Right cardiac atrium (tissue), 5 donors: ENCODE measurements at regions not wholly inside any gene's neighbourhood (a gene's known extent, or its start where the extent isn't known, plus 50 kb on each side); places are given as distances from the start of the nearest gene placed in this dataset.

ENCODE experiments used
- ATAC-seq, 2 donors: fragments of 200-7000 bp; cut with Tn5 transposase; one replicate each; pipeline versions ENCODE4 v1.8.0 to v1.9.1; 2020; ENCODE audit warnings: moderate library complexity in 2 of 2, mild to moderate bottlenecking in 1 of 2
- DNase-seq, 3 donors: peaks; one replicate each; pipeline ENCODE4 v3.0.0-alpha.2; 2020
- H3K27ac ChIP-seq: one replicate; pipeline ENCODE4 v1.5.1; 2013; ENCODE audit warnings: mild to moderate bottlenecking, low read length, control low read depth, moderate library complexity
- H3K27me3 ChIP-seq: one replicate; pipeline ENCODE4 v1.6.1; 2013; ENCODE audit not compliant: control insufficient read depth, insufficient read depth
- H3K4me1 ChIP-seq: one replicate; pipeline ENCODE4 v1.6.1; 2013; ENCODE audit warnings: low read length; ENCODE audit not compliant: control insufficient read depth, insufficient read depth
- H3K4me3 ChIP-seq: one replicate; pipeline ENCODE4 v1.5.1; 2013; ENCODE audit warnings: low read length, control low read depth
- H3K9me3 ChIP-seq: one replicate; pipeline ENCODE4 v1.6.1; 2013; ENCODE audit warnings: low read length; ENCODE audit not compliant: control insufficient read depth
- WGBS: extraction: QIAGEN DNeasy Blood & Tissue Kit; methylation state at CpG from one replicate; pipeline ENCODE4 v1.1.7; 2013; 5-methylcytosine and 5-hydroxymethylcytosine counted together
- intact Hi-C, 4 donors: fragments of 100-400 bp; cut with DNase I; formaldehyde crosslinking; loops; one replicate each; pipeline versions ENCODE4 v1.11.0 to v1.14.0; 2022 to 2023
- donor health status: healthy with polysubstance abuse.
- donor health status: DM: no; HTN: yes; CAD: no.
- donor health status: DM: no; HTN: no; CAD: no.
- donor health status: DM: no; HTN: yes; CAD: no; lungs with severe emphysema.
- donor health status: DM: yes; HTN: yes; CAD: no.

- H3K9me3 ChIP-seq: no peaks in the 10 kb centered on the region
- 93% methylated on average over 3 of the region's 3 CpGs for WGBS
- intact Hi-C loops: loop anchor here in 2 of 4 donors (5.0 kb wide), 3 partner anchors 44 to 434 kb away; no protein-coding TSS in a partner anchor
- no peaks in the 10 kb centered on the region for H3K27me3 ChIP-seq
- H3K4me1 ChIP-seq: peaks cover 2% of the 10 kb centered on the region
- ATAC-seq (no peak), DNase-seq (no peak)
- no peak overlapping the region for H3K27ac ChIP-seq
- no peak overlapping the region for H3K4me3 ChIP-seq
These were observed 119.2 kb downstream of the S1PR1 start for GRCh38 chr1:101356013-101356412.

GRCh38 chr1:101356604-101357443 is 120.0 kb downstream of the S1PR1 start:
- H3K27me3 ChIP-seq: no peaks in the 10 kb centered on the region
- intact Hi-C loops: loop anchor here in 2 of 4 donors (5.0 kb wide), 3 partner anchors 45 to 435 kb away; no protein-coding TSS in a partner anchor
- no peak for ATAC-seq
- WGBS: 67% methylated on average over 5 of the region's 5 CpGs
- peaks cover 2% of the 10 kb centered on the region for H3K4me1 ChIP-seq
- no peak overlapping the region for H3K4me3 ChIP-seq
- DNase-seq: no peak
- H3K27ac ChIP-seq: no peak overlapping the region
- no peaks in the 10 kb centered on the region for H3K9me3 ChIP-seq

- H3K27me3 ChIP-seq: no peaks in the 10 kb centered on the region
- H3K4me1 ChIP-seq: peaks cover 2% of the 10 kb centered on the region
- no peaks in the 10 kb centered on the region for H3K9me3 ChIP-seq
- ATAC-seq (peak; percentile 90 to 94), DNase-seq (peak in 1 of 3 donors; percentile 17)
- WGBS: 50% methylated on average over 4 of the region's 4 CpGs
- H3K4me3 ChIP-seq: no peak overlapping the region
- intact Hi-C loops: loop anchor here in 2 of 4 donors (5.0 kb wide), 3 partner anchors 45 to 435 kb away; no protein-coding TSS in a partner anchor
- no peak overlapping the region for H3K27ac ChIP-seq
These were observed 120.7 kb downstream of the S1PR1 start for GRCh38 chr1:101357444-101357986.

- ATAC-seq (no peak), DNase-seq (no peak)
- Histone ChIP-seq H3K27me3 (no peaks in the 10 kb centered on the region), H3K9me3 (no peaks in the 10 kb centered on the region), H3K4me3 (no peak overlapping the region), H3K4me1 (no peaks in the 10 kb centered on the region), H3K27ac (no peak overlapping the region)
- 86% methylated on average over 3 of the region's 3 CpGs for WGBS
- intact Hi-C loops: no loop called here
These were observed 123.7 kb downstream of the S1PR1 start for GRCh38 chr1:101360506-101360905.

GRCh38 chr1:101363891-101364318 is 127.1 kb downstream of the S1PR1 start:
- H3K27me3 ChIP-seq: no peaks in the 10 kb centered on the region
- H3K4me1 ChIP-seq: no peaks in the 10 kb centered on the region
- H3K4me3 ChIP-seq: no peak overlapping the region
- intact Hi-C loops: no loop called here
- DNase-seq (no peak), ATAC-seq (no peak)
- H3K27ac ChIP-seq: no peak overlapping the region
- H3K9me3 ChIP-seq: no peaks in the 10 kb centered on the region

- DNase-seq: no peak
These were observed 127.7 kb downstream of the S1PR1 start for GRCh38 chr1:101364370-101365120.

GRCh38 chr1:101365186-101365585 is 128.4 kb downstream of the S1PR1 start:
- DNase-seq (no peak), ATAC-seq (no peak)
- Histone ChIP-seq H3K27ac (no peak overlapping the region), H3K4me1 (no peaks in the 10 kb centered on the region), H3K27me3 (no peaks in the 10 kb centered on the region), H3K9me3 (no peaks in the 10 kb centered on the region), H3K4me3 (no peak overlapping the region)
- intact Hi-C loops: no loop called here
- WGBS: 74% methylated on average over 3 of the region's 3 CpGs

More at GRCh38 chr1:101364370-101365120, 127.7 kb downstream of the S1PR1 start:
- Histone ChIP-seq H3K4me1 (no peaks in the 10 kb centered on the region), H3K4me3 (no peak overlapping the region), H3K27me3 (no peaks in the 10 kb centered on the region), H3K9me3 (no peaks in the 10 kb centered on the region), H3K27ac (no peak overlapping the region)
- intact Hi-C loops: no loop called here
- 83% methylated on average over 3 of the region's 3 CpGs for WGBS
- ATAC-seq: no peak

GRCh38 chr1:101365878-101366277 is 129.1 kb downstream of the S1PR1 start:
- intact Hi-C loops: no loop called here
- no peak overlapping the region for H3K27ac ChIP-seq
- H3K4me3 ChIP-seq: no peak overlapping the region
- ATAC-seq (no peak), DNase-seq (no peak)
- no peaks in the 10 kb centered on the region for H3K4me1 ChIP-seq
- no peaks in the 10 kb centered on the region for H3K27me3 ChIP-seq
- 89% methylated on average over 2 of the region's 2 CpGs for WGBS
- no peaks in the 10 kb centered on the region for H3K9me3 ChIP-seq

GRCh38 chr1:101366513-101367215 is 129.8 kb downstream of the S1PR1 start:
- intact Hi-C loops: no loop called here
- Histone ChIP-seq H3K4me1 (no peaks in the 10 kb centered on the region), H3K9me3 (no peaks in the 10 kb centered on the region), H3K27me3 (no peaks in the 10 kb centered on the region), H3K27ac (no peak overlapping the region), H3K4me3 (no peak overlapping the region)
- ATAC-seq (no peak), DNase-seq (no peak)

- DNase-seq: no peak
- ATAC-seq: no peak
- Histone ChIP-seq H3K27me3 (no peaks in the 10 kb centered on the region), H3K4me3 (no peak overlapping the region), H3K27ac (no peak overlapping the region), H3K9me3 (no peaks in the 10 kb centered on the region), H3K4me1 (no peaks in the 10 kb centered on the region)
- WGBS: 89% methylated on average over 5 of the region's 5 CpGs
- intact Hi-C loops: no loop called here
These were observed 130.8 kb downstream of the S1PR1 start for GRCh38 chr1:101367630-101368029.
